HG03432 (cell line): ENCODE measurements at regions not wholly inside any gene's neighbourhood (a gene's known extent, or its start where the extent isn't known, plus 50 kb on each side); places are given as distances from the start of the nearest gene placed in this dataset.
"Not testable (repeated sequence)": the region's sequence is repeated elsewhere in the genome, so short reads cannot be mapped to it uniquely, and the experiment has no call there.

Experiments used
- ATAC-seq: cut with Tn5 transposase; IDR thresholded peaks from one replicate; pipeline ENCODE4 v1.9.1; 2021; ENCODE audit warnings: mild to moderate bottlenecking, moderate library complexity; ENCODE audit not compliant: unreplicated experiment

GRCh38 chr9:129561594-129562281 is 59.2 kb downstream of the C9orf50 start:
- no peak for ATAC-seq

- ATAC-seq = no peak
Measured at GRCh38 chr9:129560881-129561306, 60.0 kb downstream of the C9orf50 start.

GRCh38 chr9:129559506-129559881 is 61.4 kb downstream of the C9orf50 start:
- no peak for ATAC-seq

- no peak for ATAC-seq
Measured at GRCh38 chr9:129558551-129559505, 62.1 kb downstream of the C9orf50 start.

GRCh38 chr9:129558063-129558550 is 62.8 kb downstream of the C9orf50 start:
- ATAC-seq = no peak

- no peak for ATAC-seq
Measured at GRCh38 chr9:129557192-129558036, 63.5 kb downstream of the C9orf50 start.

- ATAC-seq = no peak
Measured at GRCh38 chr9:129556491-129557191, 64.3 kb downstream of the C9orf50 start.

GRCh38 chr9:129555512-129556215 is 65.2 kb downstream of the C9orf50 start:
- ATAC-seq = no peak

GRCh38 chr9:129554649-129555048 is 66.3 kb downstream of the C9orf50 start:
- ATAC-seq = no peak

GRCh38 chr9:129553277-129553676 is 67.6 kb downstream of the C9orf50 start:
- ATAC-seq = no peak

- ATAC-seq = no peak
Measured at GRCh38 chr9:129552064-129552463, 68.8 kb downstream of the C9orf50 start.

GRCh38 chr9:129551393-129551973 is 69.4 kb downstream of the C9orf50 start:
- no peak for ATAC-seq

GRCh38 chr9:129550977-129551376 is 69.9 kb downstream of the C9orf50 start:
- not testable (repeated sequence) for ATAC-seq

- no peak for ATAC-seq
Measured at GRCh38 chr9:129550199-129550839, 70.6 kb downstream of the C9orf50 start.

- no peak for ATAC-seq
Measured at GRCh38 chr9:129549684-129550083, 71.2 kb downstream of the C9orf50 start.

GRCh38 chr9:129549139-129549538 is 71.8 kb downstream of the C9orf50 start:
- no peak for ATAC-seq

GRCh38 chr9:129548571-129549135 is 72.2 kb downstream of the C9orf50 start:
- ATAC-seq = no peak

GRCh38 chr9:129547869-129548570 is 72.9 kb downstream of the C9orf50 start:
- no peak for ATAC-seq
